ENCODE measurements at regions not wholly inside any gene's neighbourhood (a gene's known extent, or its start where the extent isn't known, plus 50 kb on each side); places are given as distances from the start of the nearest gene placed in this dataset.

DNA sequence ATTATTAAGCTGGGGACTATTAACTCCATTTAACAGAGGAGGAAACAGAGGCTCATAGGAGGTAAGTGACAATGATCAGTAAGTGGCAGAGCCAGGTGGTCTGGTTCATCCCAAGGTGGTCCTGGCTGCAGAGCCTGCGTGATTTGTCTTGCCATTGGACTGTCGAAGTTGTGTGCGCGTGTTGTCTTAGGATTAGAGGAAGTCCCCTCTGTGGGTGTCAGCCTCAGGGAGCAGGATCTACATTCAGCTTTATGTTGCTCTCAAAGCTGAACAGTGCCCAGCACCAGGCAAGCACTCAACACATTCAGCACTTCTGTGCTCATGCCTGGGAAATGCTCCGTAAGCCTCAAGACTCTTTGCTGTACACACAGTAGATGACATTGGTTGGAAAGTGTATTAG, 139.5 kb downstream of the HERPUD2 start:
- no peaks in the 10 kb centered on the region for H3K9me1 ChIP-seq (ENCODE audit: insufficient read depth, low read length)
- H2BK20ac ChIP-seq (ENCODE audit: low read depth, low read length), result no peak overlapping the region
- H3K27me3 ChIP-seq (ENCODE audit: control insufficient read depth, insufficient read depth, low read length), result peaks cover 8% of the 10 kb centered on the region
- DNase-seq (no peak), ATAC-seq (ENCODE audit: low read depth) (no peak)
- H2AK9ac ChIP-seq (replicated peaks; ENCODE audit: low read depth, low read length, poor library complexity), result no peak overlapping the region
- no peak overlapping the region for H4K91ac ChIP-seq (ENCODE audit: insufficient read depth, low read depth, low read length)
- no peaks in the 10 kb centered on the region for H3K4me1 ChIP-seq (ENCODE audit: control insufficient read depth, insufficient read depth, low read length)
- BruUV-seq (replicated peaks), result no TSS peak
- H2AFZ ChIP-seq (replicated peaks; ENCODE audit: low read length, poor library complexity), result no peak overlapping the region
- H3K9me3 ChIP-seq (ENCODE audit: control insufficient read depth, insufficient read depth, low read length), result no peaks in the 10 kb centered on the region
- H2BK5ac ChIP-seq (ENCODE audit: low read depth, low read length, poor library complexity, severe bottlenecking), result no peak overlapping the region
- no peak overlapping the region for H3K9ac ChIP-seq (ENCODE audit: low read depth, low read length)
- dilution Hi-C loops (cut with HindIII; ENCODE audit: low sequenced_read_pairs, unreplicated experiment) (no loop called here), in situ Hi-C loops (cut with MboI; ENCODE audit: low sequenced_read_pairs) (no loop called here), intact Hi-C loops (cut with micrococcal nuclease) (no loop called here)
- H3K14ac ChIP-seq (replicated peaks; ENCODE audit: low read depth, low read length), result no peak overlapping the region
- H4K8ac ChIP-seq (ENCODE audit: low read depth in 2 of 2, low read length in 2 of 2), result no peak overlapping the region
- H3K56ac ChIP-seq (ENCODE audit: extremely low read depth, insufficient read depth, low read length), result no peak overlapping the region
- H3K18ac ChIP-seq (ENCODE audit: low read depth, low read length), result no peak overlapping the region
- no peaks in the 10 kb centered on the region for H3K79me1 ChIP-seq (ENCODE audit: low read depth in 1 of 2, low read length in 2 of 2)
- no peaks in the 10 kb centered on the region for H3K36me3 ChIP-seq (ENCODE audit: control insufficient read depth, insufficient read depth, low read length)
- H2AK5ac ChIP-seq (ENCODE audit: low read depth, low read length), result no peak overlapping the region
- H3K4me3 ChIP-seq (ENCODE audit: insufficient read depth, low read depth, low read length), result no peak overlapping the region
- H3K4me2 ChIP-seq (ENCODE audit: low read depth, low read length), result no peak overlapping the region
- no peak overlapping the region for H3K23ac ChIP-seq (ENCODE audit: low read depth, low read length)
- no peak overlapping the region for H3K4ac ChIP-seq (ENCODE audit: low read depth, low read length)
- H3K27ac ChIP-seq (ENCODE audit: insufficient read depth, low read length), result no peak overlapping the region
- 60% methylated on average over 2 of the region's 5 CpGs; no CpG with 5 or more reads in 1 of the 2 experiments for WGBS, 2 experiments (ENCODE audit: extremely low coverage in 2 of 2, insufficient read length in 1 of 2)
- ChIA-PET CTCF (no interaction called here), POLR2A (ENCODE audit: unreplicated experiment) (no interaction called here)
- TF ChIP-seq RCOR1 (IDR thresholded peaks at IDR 0.05; ENCODE audit: insufficient replicate concordance, low read length) (no peak), RFX5 (IDR thresholded peaks at IDR 0.05; ENCODE audit: low read depth, low read length) (no peak), FOS (IDR thresholded peaks at IDR 0.05; ENCODE audit: low read depth, low read length) (no peak), CEBPB (IDR thresholded peaks at IDR 0.05; ENCODE audit: low read depth, low read length) (no peak), NFE2L2 (IDR thresholded peaks at IDR 0.05; ENCODE audit: low read depth, low read length) (no peak), BHLHE40 (IDR thresholded peaks at IDR 0.05; ENCODE audit: low read depth, low read length) (no peak), MAZ (IDR thresholded peaks at IDR 0.05; ENCODE audit: borderline replicate concordance, low read depth, low read length) (no peak), MXI1 (IDR thresholded peaks at IDR 0.05; ENCODE audit: borderline replicate concordance, low read depth, low read length) (no peak), RAD21 (IDR thresholded peaks at IDR 0.05; ENCODE audit: low read length) (no peak)
- TF ChIP-seq, protein P1, sequence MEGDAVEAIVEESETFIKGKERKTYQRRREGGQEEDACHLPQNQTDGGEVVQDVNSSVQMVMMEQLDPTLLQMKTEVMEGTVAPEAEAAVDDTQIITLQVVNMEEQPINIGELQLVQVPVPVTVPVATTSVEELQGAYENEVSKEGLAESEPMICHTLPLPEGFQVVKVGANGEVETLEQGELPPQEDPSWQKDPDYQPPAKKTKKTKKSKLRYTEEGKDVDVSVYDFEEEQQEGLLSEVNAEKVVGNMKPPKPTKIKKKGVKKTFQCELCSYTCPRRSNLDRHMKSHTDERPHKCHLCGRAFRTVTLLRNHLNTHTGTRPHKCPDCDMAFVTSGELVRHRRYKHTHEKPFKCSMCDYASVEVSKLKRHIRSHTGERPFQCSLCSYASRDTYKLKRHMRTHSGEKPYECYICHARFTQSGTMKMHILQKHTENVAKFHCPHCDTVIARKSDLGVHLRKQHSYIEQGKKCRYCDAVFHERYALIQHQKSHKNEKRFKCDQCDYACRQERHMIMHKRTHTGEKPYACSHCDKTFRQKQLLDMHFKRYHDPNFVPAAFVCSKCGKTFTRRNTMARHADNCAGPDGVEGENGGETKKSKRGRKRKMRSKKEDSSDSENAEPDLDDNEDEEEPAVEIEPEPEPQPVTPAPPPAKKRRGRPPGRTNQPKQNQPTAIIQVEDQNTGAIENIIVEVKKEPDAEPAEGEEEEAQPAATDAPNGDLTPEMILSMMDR (conservative IDR thresholded peaks at IDR 0.05; ENCODE audit: low read depth, low read length), result no peak
- TF ChIP-seq, protein P2, sequence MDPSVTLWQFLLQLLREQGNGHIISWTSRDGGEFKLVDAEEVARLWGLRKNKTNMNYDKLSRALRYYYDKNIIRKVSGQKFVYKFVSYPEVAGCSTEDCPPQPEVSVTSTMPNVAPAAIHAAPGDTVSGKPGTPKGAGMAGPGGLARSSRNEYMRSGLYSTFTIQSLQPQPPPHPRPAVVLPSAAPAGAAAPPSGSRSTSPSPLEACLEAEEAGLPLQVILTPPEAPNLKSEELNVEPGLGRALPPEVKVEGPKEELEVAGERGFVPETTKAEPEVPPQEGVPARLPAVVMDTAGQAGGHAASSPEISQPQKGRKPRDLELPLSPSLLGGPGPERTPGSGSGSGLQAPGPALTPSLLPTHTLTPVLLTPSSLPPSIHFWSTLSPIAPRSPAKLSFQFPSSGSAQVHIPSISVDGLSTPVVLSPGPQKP (IDR thresholded peaks at IDR 0.05; ENCODE audit: borderline replicate concordance, low read depth, low read length), result no peak
- no peak overlapping the region for H2BK15ac ChIP-seq (ENCODE audit: low read depth, low read length)
- no peak overlapping the region for H2BK120ac ChIP-seq (ENCODE audit: low read depth, low read length)
- no peaks in the 10 kb centered on the region for H4K20me1 ChIP-seq (ENCODE audit: insufficient read depth, low read length)
- no peak overlapping the region for H4K5ac ChIP-seq (ENCODE audit: low read depth, low read length)

Measured in IMR-90 (cell line).